HEK293 (cell line): ENCODE measurements at regions not wholly inside any gene's neighbourhood (a gene's known extent, or its start where the extent isn't known, plus 50 kb on each side); places are given as distances from the start of the nearest gene placed in this dataset.

Experiments used
- CTCF ChIP-seq: fragments of 450-650 bp; formaldehyde crosslinking; IDR thresholded peaks from 2 replicates; pipeline ENCODE4 v1.5.1; 2016; ENCODE audit warnings: missing biosample characterization, missing genetic modification characterization
- SP2 ChIP-seq: fragments of 450-650 bp; formaldehyde crosslinking; IDR thresholded peaks from 2 replicates; pipeline ENCODE4 v1.5.1; 2016; ENCODE audit warnings: missing biosample characterization, missing genetic modification characterization
- ZBTB48 ChIP-seq: fragments of 450-650 bp; formaldehyde crosslinking; IDR thresholded peaks from 2 replicates; pipeline ENCODE4 v1.5.1; 2016; ENCODE audit warnings: missing biosample characterization, missing genetic modification characterization
- ZBTB49 ChIP-seq: fragments of 450-650 bp; formaldehyde crosslinking; IDR thresholded peaks from 2 replicates; pipeline ENCODE4 v1.5.1; 2016; ENCODE audit warnings: missing biosample characterization, missing genetic modification characterization, low read depth
- ZNF121 ChIP-seq: fragments of 450-650 bp; formaldehyde crosslinking; IDR thresholded peaks from 2 replicates; pipeline ENCODE4 v1.5.1; 2016; ENCODE audit warnings: missing biosample characterization, missing genetic modification characterization
- ZNF157 ChIP-seq: fragments of 450-650 bp; formaldehyde crosslinking; IDR thresholded peaks from 2 replicates; pipeline ENCODE4 v1.5.1; 2016; ENCODE audit warnings: missing biosample characterization, missing genetic modification characterization
- ZNF335 ChIP-seq: fragments of 450-650 bp; formaldehyde crosslinking; conservative IDR thresholded peaks from 2 replicates; pipeline ENCODE4 v1.5.1; 2016; ENCODE audit warnings: missing biosample characterization, missing genetic modification characterization
- ZNF350 ChIP-seq: fragments of 450-650 bp; formaldehyde crosslinking; IDR thresholded peaks from 2 replicates; pipeline ENCODE4 v1.5.0; 2017; ENCODE audit warnings: missing biosample characterization, mild to moderate bottlenecking, missing genetic modification characterization
- ZNF555 ChIP-seq: fragments of 450-650 bp; formaldehyde crosslinking; conservative IDR thresholded peaks from 2 replicates; pipeline ENCODE4 v1.5.1; 2017; ENCODE audit warnings: missing biosample characterization, mild to moderate bottlenecking, missing genetic modification characterization, inconsistent platforms
- ZNF843 ChIP-seq: fragments of 450-650 bp; formaldehyde crosslinking; IDR thresholded peaks from 2 replicates; pipeline ENCODE4 v1.5.1; 2016; ENCODE audit warnings: missing biosample characterization, missing genetic modification characterization

GRCh38 chr18:41025666-41026065 is 929.4 kb upstream of the PIK3C3 start:
- TF ChIP-seq CTCF (tag by site-specific recombination) (no peak), ZBTB49 (tag by site-specific recombination) (no peak), ZBTB48 (tag by site-specific recombination) (no peak), ZNF350 (tag by site-specific recombination) (no peak), ZNF121 (tag by site-specific recombination) (no peak), ZNF843 (tag by site-specific recombination) (no peak), ZNF555 (tag by site-specific recombination) (no peak), SP2 (no peak), ZNF335 (tag by site-specific recombination) (no peak), ZNF157 (tag by site-specific recombination) (no peak)
